ENCODE measurements at regions not wholly inside any gene's neighbourhood (a gene's known extent, or its start where the extent isn't known, plus 50 kb on each side); places are given as distances from the start of the nearest gene placed in this dataset.

GRCh38 chr17:5789528-5789927 lies 205.2 kb upstream of the NLRP1 start:
- no peak for TF ChIP-seq POLR2AphosphoS5 (IDR thresholded peaks at IDR 0.05; ENCODE audit: insufficient read depth in 1 of 2, low read depth in 1 of 2)
- TF ChIP-seq, protein P1, sequence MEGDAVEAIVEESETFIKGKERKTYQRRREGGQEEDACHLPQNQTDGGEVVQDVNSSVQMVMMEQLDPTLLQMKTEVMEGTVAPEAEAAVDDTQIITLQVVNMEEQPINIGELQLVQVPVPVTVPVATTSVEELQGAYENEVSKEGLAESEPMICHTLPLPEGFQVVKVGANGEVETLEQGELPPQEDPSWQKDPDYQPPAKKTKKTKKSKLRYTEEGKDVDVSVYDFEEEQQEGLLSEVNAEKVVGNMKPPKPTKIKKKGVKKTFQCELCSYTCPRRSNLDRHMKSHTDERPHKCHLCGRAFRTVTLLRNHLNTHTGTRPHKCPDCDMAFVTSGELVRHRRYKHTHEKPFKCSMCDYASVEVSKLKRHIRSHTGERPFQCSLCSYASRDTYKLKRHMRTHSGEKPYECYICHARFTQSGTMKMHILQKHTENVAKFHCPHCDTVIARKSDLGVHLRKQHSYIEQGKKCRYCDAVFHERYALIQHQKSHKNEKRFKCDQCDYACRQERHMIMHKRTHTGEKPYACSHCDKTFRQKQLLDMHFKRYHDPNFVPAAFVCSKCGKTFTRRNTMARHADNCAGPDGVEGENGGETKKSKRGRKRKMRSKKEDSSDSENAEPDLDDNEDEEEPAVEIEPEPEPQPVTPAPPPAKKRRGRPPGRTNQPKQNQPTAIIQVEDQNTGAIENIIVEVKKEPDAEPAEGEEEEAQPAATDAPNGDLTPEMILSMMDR (IDR thresholded peaks at IDR 0.05): no peak
